Right renal cortex interstitium (tissue), 3 donors: ENCODE measurements at regions not wholly inside any gene's neighbourhood (a gene's known extent, or its start where the extent isn't known, plus 50 kb on each side); places are given as distances from the start of the nearest gene placed in this dataset.

Source experiments
- DNase-seq, 3 donors: peaks; one replicate each; pipeline ENCODE4 v3.0.0-alpha.2; 2013; ENCODE audit warnings: low read depth in 3 of 3, low spot score in 2 of 3

DNA sequence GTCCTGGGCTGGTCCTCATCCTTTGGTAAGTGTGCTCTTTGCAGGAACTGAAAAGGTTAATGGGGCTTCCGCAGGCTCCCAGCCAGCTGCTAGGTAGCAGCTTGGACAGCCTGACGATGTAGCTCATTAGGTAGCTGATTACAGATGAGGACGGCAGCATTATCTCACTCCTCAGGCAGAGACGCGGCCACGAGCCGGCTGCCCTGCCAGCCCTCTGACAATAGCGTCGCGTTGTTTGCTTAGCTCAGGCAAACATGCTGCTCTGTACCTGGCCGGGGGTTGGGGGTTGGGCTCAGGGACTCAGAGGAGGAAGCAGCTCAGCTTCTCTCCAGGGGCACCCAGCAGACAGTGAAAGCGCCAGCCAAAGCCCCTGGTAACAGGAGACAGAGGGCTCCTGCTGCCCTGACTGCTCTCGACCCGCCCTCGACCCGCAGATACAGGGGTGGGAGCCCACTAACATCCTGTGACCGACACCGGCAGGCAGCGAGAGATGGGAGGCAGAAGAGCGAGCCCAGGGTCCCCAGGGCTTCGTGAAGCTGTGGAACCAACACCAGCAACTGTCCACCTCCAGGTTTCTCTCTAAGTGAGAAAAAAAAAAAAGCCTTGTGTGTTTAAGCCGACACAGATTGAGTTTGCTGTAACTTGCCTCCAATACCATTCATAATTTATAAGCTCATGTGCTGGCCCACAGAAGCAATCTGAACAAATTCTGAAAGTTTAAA lies 53.4 kb upstream of the DLK1 start:
- DNase-seq: no peak

DNA sequence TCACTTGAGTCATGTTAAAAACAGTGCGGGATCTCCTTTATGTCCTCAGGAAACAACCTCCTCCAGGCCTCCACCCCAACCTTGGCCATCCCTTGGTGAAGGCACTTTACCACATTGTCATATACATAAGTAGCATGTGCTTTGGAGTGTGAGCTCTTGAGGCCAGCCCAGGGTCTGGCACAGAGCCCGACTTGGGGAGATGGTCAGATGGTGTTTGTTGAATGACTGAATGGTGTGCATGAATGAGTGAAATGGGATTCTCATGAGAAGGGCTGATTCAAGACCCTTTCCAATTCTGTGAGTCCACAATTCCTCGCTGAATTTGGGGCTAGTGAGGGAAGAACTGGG lies 52.9 kb upstream of the DLK1 start:
- DNase-seq: no peak

DNA sequence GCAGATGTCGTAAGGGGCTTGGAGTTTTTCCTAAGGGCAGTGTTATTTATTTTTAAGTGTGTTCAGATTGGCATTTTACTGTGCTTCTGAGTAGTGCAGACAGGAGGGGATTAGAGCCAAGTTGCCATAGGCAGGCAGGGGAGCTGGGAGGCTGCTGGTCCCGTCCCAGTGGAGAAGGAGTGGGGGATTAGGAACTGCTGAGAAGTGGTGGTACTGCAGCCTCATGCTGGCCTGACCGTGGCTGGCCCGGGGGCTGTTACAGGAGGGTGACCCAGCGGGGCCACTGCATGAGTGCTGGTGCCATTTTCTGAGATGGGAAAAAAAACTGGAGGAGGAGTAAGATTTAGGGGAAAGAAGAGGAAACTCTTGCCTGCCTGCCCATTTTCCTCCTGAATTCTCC lies 52.3 kb upstream of the DLK1 start:
- no peak for DNase-seq

DNA sequence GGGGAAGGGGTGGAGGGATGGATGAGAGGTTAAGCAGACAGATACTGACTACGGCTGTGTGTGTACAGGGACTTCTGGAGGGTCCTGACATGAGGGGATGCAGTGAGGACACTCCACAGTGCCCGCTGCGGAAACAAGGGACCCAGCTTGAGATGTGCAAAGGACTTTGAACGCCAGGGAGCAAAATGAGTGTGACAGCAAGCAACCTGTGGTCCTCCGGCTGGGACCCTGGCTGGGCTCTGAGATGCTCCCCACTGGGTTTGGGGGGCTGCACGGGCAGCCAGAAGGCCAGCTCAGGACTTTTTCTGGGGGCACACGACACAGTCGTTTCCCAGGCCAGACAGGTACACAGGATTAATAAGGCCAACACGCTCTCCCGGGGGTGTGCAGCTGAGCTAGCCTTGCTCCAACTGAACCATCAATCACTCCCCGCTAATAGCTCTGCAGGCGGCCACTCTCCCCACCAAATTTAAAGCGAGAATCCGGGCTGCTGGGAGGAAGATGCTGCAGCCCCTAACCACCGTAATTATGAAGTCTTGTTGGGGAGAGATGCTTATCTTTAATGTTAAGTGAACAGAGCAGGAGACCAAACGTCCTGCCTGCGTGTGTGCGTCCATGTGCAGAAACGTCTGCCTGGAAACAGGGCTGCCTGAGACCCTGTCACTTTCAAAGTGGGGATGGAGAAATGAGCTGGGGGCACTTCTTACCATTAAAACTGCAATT lies 51.6 kb upstream of the DLK1 start:
- DNase-seq: no peak

DNA sequence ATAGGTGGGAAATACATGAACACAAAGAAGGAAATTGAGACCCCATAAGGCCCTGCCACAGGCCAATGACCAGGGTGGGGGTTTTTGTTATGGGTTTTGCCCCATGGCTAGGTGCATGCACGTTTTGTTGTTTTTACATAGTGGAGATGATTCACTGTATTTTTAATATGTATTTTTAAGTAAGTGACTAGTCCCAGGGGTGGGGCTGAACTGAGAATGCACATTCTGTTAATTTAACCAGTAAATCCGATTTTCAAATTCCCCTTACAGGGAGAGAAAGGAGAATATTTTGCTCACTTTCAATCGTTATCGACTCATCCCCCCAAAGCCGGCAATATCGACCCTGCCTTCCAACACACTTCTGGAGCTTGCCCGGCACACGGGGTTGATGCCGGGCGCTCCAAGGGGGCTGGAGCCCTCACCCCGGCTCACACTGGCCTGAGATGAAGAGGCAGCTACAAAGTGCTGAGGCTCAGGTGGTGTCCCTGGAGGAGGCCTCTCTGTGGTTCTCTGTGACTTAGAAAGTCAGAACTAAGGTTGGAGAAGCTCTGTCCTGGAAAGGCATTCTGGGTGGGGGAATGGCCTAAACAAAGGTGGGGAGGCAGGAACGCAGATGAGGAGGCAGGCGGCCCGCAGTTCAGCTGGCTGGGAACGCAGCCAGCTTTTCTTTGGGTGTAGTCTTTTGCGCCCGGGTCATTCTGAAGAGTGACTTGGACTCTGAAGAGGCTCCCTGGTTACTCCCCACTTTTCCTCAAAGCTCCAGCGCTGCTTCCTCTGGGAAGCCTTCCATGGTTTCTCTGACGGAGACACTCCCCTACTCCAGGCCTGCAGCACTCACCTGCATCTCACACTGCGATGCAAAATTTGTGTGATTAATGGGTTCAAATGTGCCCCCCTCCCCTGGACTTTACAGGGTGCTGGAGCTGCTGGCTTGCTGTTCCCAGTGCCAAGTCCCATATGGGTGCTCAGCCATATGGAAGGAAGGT lies 50.7 kb upstream of the DLK1 start:
- DNase-seq: no peak
